Fibroblast of mammary gland (primary cell): ENCODE measurements at regions not wholly inside any gene's neighbourhood (a gene's known extent, or its start where the extent isn't known, plus 50 kb on each side); places are given as distances from the start of the nearest gene placed in this dataset.

Experiments
- DNase-seq: peaks from one replicate; pipeline ENCODE4 v3.0.0-alpha.2; 2010; ENCODE audit warnings: low read depth
- H3K4me3 ChIP-seq: 2 replicates; pipeline ENCODE4 v1.5.1; 2011; ENCODE audit warnings: low read depth, mild to moderate bottlenecking, low read length, moderate library complexity; ENCODE audit not compliant: control insufficient read depth
- CTCF ChIP-seq: conservative IDR thresholded peaks from 2 replicates; pipeline ENCODE4 v1.5.1; 2011; ENCODE audit warnings: low read depth, low read length, inconsistent platforms; ENCODE audit not compliant: control insufficient read depth, insufficient read depth

- H3K4me3 ChIP-seq = no peak overlapping the region
- DNase-seq = no peak
- TF ChIP-seq CTCF = no peak
Measured at GRCh38 chr22:48713272-48714205, 1114.1 kb downstream of the BRD1 start.

- TF ChIP-seq CTCF = no peak
- DNase-seq = no peak
- H3K4me3 ChIP-seq = no peak overlapping the region
Measured at GRCh38 chr22:48712558-48713271, 1115.0 kb downstream of the BRD1 start.

- TF ChIP-seq CTCF = no peak
Measured at GRCh38 chr22:48711669-48712068, 1116.0 kb downstream of the BRD1 start.

GRCh38 chr22:48711031-48711431 lies 1116.6 kb downstream of the BRD1 start:
- DNase-seq = no peak
- TF ChIP-seq CTCF = no peak
- H3K4me3 ChIP-seq = no peak overlapping the region

More at GRCh38 chr22:48711669-48712068, 1116.0 kb downstream of the BRD1 start:
- DNase-seq = no peak
- no peak overlapping the region for H3K4me3 ChIP-seq

GRCh38 chr22:48710410-48710809 lies 1117.3 kb downstream of the BRD1 start:
- DNase-seq = no peak
- H3K4me3 ChIP-seq = no peak overlapping the region
- no peak for TF ChIP-seq CTCF

GRCh38 chr22:48709976-48710375 lies 1117.7 kb downstream of the BRD1 start:
- H3K4me3 ChIP-seq = no peak overlapping the region
- no peak for DNase-seq
- no peak for TF ChIP-seq CTCF
